UCSD-AML1 (cell line): ENCODE measurements at regions not wholly inside any gene's neighbourhood (a gene's known extent, or its start where the extent isn't known, plus 50 kb on each side); places are given as distances from the start of the nearest gene placed in this dataset.

Source experiments
- DNase-seq: peaks from one replicate; lab custom pipeline; 2025; ENCODE audit not compliant: unreplicated experiment; lab: John Stamatoyannopoulos, UW

GRCh38 chr18:78725426-78725825 lies 254.2 kb upstream of the SALL3 start:
- no peak for DNase-seq

- no peak for DNase-seq
These were observed 253.1 kb upstream of the SALL3 start for GRCh38 chr18:78726326-78727056.

- no peak for DNase-seq
These were observed 252.4 kb upstream of the SALL3 start for GRCh38 chr18:78727057-78727739.

- no peak for DNase-seq
These were observed 251.5 kb upstream of the SALL3 start for GRCh38 chr18:78727877-78728783.

- no peak for DNase-seq
These were observed 250.7 kb upstream of the SALL3 start for GRCh38 chr18:78728784-78729467.

- DNase-seq, result no peak
These were observed 249.1 kb upstream of the SALL3 start for GRCh38 chr18:78730546-78730945.

GRCh38 chr18:78731016-78731397 lies 248.6 kb upstream of the SALL3 start:
- DNase-seq, result no peak

GRCh38 chr18:78731398-78732032 lies 248.1 kb upstream of the SALL3 start:
- no peak for DNase-seq

- no peak for DNase-seq
These were observed 247.1 kb upstream of the SALL3 start for GRCh38 chr18:78732273-78733210.

- no peak for DNase-seq
These were observed 245.6 kb upstream of the SALL3 start for GRCh38 chr18:78733762-78734613.

- no peak for DNase-seq
These were observed 245.0 kb upstream of the SALL3 start for GRCh38 chr18:78734614-78734945.

- DNase-seq, result no peak
These were observed 244.2 kb upstream of the SALL3 start for GRCh38 chr18:78735131-78736014.

GRCh38 chr18:78736015-78736690 lies 243.5 kb upstream of the SALL3 start:
- no peak for DNase-seq

GRCh38 chr18:78737006-78737915 lies 242.4 kb upstream of the SALL3 start:
- DNase-seq, result no peak

- no peak for DNase-seq
These were observed 241.4 kb upstream of the SALL3 start for GRCh38 chr18:78738076-78738690.

- DNase-seq, result no peak
These were observed 240.5 kb upstream of the SALL3 start for GRCh38 chr18:78739115-78739514.
